PC-9 (cell line): ENCODE measurements at regions not wholly inside any gene's neighbourhood (a gene's known extent, or its start where the extent isn't known, plus 50 kb on each side); places are given as distances from the start of the nearest gene placed in this dataset.

ENCODE experiments used
- BruUV-seq: library from RNA; stranded (reverse); fragments of 400-500 nt; replicated peaks from 2 replicates; lab custom pipeline; 2021; lab: Mats Ljungman, UMichigan
- CTCF ChIA-PET: fragments of 300-600 bp; sonication (Branson Sonifier 250); formaldehyde crosslinking; loops from one replicate; lab custom pipeline; 2022; ENCODE audit warnings: antibody characterized with exemption; lab: Charles Lee
- POLR2A ChIA-PET: fragments of 300-600 bp; sonication (Branson Sonifier 250); formaldehyde crosslinking; loops from one replicate; lab custom pipeline; 2022; ENCODE audit warnings: antibody characterized with exemption; ENCODE audit not compliant: unreplicated experiment; lab: Charles Lee
- DNase-seq, 2 experiments: peaks; one replicate each; pipeline versions ENCODE4 v3.0.0 to v3.0.0-alpha.2; 2015 to 2022; ENCODE audit warnings: mixed read lengths in 1 of 2
- H2AFZ ChIP-seq: fragments of 200-600 bp; sonication (generic); 2 replicates; pipeline ENCODE4 v1.8.1; 2017; ENCODE audit warnings: antibody characterized with exemption
- H3F3A ChIP-seq: fragments of 200-600 bp; sonication (generic); 2 replicates; pipeline ENCODE4 v1.8.1; 2017; ENCODE audit warnings: antibody characterized with exemption, mild to moderate bottlenecking, low read depth; ENCODE audit not compliant: insufficient read depth
- H3K27ac ChIP-seq: fragments of 200-600 bp; sonication (generic); 2 replicates; pipeline ENCODE4 v1.6.1; 2016; ENCODE audit warnings: mixed run types
- H3K27me3 ChIP-seq: fragments of 200-600 bp; sonication (generic); 2 replicates; pipeline ENCODE4 v1.6.1; 2016; ENCODE audit warnings: low read depth, mixed run types; ENCODE audit not compliant: insufficient read depth
- H3K36me3 ChIP-seq: fragments of 200-600 bp; sonication (generic); 2 replicates; pipeline ENCODE4 v1.6.1; 2016; ENCODE audit warnings: low read depth, mixed run types
- H3K4me1 ChIP-seq: fragments of 200-600 bp; sonication (generic); replicated peaks from 2 replicates; pipeline ENCODE4 v1.6.1; 2016; ENCODE audit warnings: mixed run types; ENCODE audit not compliant: insufficient read depth
- H3K4me2 ChIP-seq: fragments of 200-600 bp; sonication (generic); 2 replicates; pipeline ENCODE4 v1.6.1; 2017; ENCODE audit warnings: mixed run types
- H3K4me3 ChIP-seq: fragments of 200-600 bp; sonication (generic); 2 replicates; pipeline ENCODE4 v1.6.1; 2016; ENCODE audit warnings: mixed run types
- H3K79me2 ChIP-seq: fragments of 200-600 bp; sonication (generic); 2 replicates; pipeline ENCODE4 v1.6.1; 2017; ENCODE audit warnings: low read depth, mixed run types
- H3K9me2 ChIP-seq: fragments of 200-600 bp; sonication (generic); 2 replicates; pipeline ENCODE4 v1.8.1; 2017; ENCODE audit warnings: mild to moderate bottlenecking; ENCODE audit not compliant: insufficient read depth
- H3K9me3 ChIP-seq: fragments of 200-600 bp; sonication (generic); 2 replicates; pipeline ENCODE4 v1.8.1; 2016; ENCODE audit warnings: low read depth; ENCODE audit not compliant: insufficient read depth
- H4K20me1 ChIP-seq: fragments of 200-600 bp; sonication (generic); 2 replicates; pipeline ENCODE4 v1.8.1; 2017; ENCODE audit not compliant: insufficient read depth
- EZH2 ChIP-seq: fragments of 200-600 bp; sonication (generic); IDR thresholded peaks from 2 replicates; pipeline ENCODE4 v1.8.0; 2017; ENCODE audit warnings: antibody characterized with exemption, low read depth
- intact Hi-C: fragments of 100-400 bp; cut with micrococcal nuclease; formaldehyde crosslinking; loops from one replicate; pipeline ENCODE4 v1.10.0; 2022; ENCODE audit not compliant: unreplicated experiment
- TF ChIP-seq, protein P1 (sequence below): fragments of 200-600 bp; sonication (generic); conservative IDR thresholded peaks from 2 replicates; pipeline ENCODE4 v1.6.1; 2017; ENCODE audit warnings: mixed run types, antibody characterized with exemption, mild to moderate bottlenecking, moderate library complexity

DNA sequence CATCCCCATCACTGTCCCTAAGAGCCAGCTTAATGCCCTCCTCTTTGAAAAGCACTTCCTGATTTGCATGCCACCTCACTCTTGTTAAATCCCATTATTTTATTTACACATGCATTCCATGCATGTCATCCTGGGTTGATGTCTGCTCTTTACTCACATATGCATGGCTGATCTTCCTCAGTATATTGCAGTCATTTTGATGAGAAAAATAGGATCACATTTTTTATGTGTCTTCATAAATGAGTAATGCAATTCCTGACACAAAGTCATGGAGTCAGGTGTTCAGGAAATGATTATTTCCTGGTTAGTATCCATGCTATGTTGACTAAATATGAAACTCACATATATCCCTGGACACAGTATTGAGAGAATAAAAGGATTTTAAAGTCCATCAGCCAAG, 204.7 kb downstream of the SLIT2 start:
- Histone ChIP-seq H3F3A (no peaks in the 10 kb centered on the region), H3K27ac (no peak overlapping the region)
- CTCF ChIA-PET = no interaction called here

DNA sequence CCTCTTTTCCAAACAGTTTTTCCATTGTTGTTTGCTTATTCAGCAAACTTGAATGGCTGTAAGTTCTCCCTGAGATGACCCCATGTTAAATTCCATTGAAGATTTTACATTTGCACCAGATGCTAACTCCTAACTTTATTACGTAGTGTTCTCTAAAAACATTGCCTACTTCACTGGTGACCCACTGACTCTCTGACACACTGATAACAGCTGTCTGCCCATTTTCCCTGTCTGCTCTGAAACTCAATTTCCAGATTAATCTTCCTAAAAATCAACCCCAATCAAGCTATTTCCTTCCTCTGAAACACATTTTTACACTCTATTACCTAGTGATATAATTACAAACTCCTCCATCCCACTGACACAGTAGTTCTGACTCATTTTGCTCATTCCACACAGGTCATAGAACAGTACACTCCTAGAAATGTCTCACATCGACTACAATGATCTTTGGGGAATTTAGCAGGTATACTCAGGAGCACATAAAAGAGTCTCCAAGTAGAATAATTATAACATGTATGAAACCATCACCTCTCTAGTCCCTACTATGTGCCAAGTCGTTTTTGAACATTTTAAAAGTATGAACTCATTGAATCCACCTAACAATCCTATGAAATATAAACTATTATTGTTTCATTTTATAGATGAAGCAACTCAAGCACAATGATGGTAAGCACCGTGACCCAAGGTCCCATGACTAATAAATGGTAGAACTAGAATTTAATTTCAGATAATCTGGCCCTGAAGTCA, 210.9 kb downstream of the SLIT2 start:
- CTCF ChIA-PET = no interaction called here
- H3K9me2 ChIP-seq = no peaks in the 10 kb centered on the region
- H3F3A ChIP-seq = no peaks in the 10 kb centered on the region
- intact Hi-C loops = no loop called here
- H3K27me3 ChIP-seq = no peaks in the 10 kb centered on the region
- H3K4me3 ChIP-seq = no peak overlapping the region
- H3K36me3 ChIP-seq = no peaks in the 10 kb centered on the region
- H3K4me2 ChIP-seq = no peak overlapping the region
- BruUV-seq = no TSS peak
- no peaks in the 10 kb centered on the region for H4K20me1 ChIP-seq
- no peak for DNase-seq
- H3K27ac ChIP-seq = no peak overlapping the region
- TF ChIP-seq EZH2 = no peak
- TF ChIP-seq, protein P1, sequence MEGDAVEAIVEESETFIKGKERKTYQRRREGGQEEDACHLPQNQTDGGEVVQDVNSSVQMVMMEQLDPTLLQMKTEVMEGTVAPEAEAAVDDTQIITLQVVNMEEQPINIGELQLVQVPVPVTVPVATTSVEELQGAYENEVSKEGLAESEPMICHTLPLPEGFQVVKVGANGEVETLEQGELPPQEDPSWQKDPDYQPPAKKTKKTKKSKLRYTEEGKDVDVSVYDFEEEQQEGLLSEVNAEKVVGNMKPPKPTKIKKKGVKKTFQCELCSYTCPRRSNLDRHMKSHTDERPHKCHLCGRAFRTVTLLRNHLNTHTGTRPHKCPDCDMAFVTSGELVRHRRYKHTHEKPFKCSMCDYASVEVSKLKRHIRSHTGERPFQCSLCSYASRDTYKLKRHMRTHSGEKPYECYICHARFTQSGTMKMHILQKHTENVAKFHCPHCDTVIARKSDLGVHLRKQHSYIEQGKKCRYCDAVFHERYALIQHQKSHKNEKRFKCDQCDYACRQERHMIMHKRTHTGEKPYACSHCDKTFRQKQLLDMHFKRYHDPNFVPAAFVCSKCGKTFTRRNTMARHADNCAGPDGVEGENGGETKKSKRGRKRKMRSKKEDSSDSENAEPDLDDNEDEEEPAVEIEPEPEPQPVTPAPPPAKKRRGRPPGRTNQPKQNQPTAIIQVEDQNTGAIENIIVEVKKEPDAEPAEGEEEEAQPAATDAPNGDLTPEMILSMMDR = no peak
- H3K4me1 ChIP-seq = no peaks in the 10 kb centered on the region
- H3K9me3 ChIP-seq = no peaks in the 10 kb centered on the region
- POLR2A ChIA-PET = no interaction called here
- no peak overlapping the region for H2AFZ ChIP-seq
- no peaks in the 10 kb centered on the region for H3K79me2 ChIP-seq

More for the DNA sequence above, 204.7 kb downstream of the SLIT2 start:
- TF ChIP-seq, protein P1 = no peak
- TF ChIP-seq EZH2 = no peak
- Histone ChIP-seq H2AFZ (no peak overlapping the region), H4K20me1 (no peaks in the 10 kb centered on the region), H3K4me2 (no peak overlapping the region), H3K4me1 (no peaks in the 10 kb centered on the region), H3K79me2 (no peaks in the 10 kb centered on the region), H3K9me2 (no peaks in the 10 kb centered on the region), H3K36me3 (no peaks in the 10 kb centered on the region), H3K4me3 (no peak overlapping the region), H3K9me3 (no peaks in the 10 kb centered on the region), H3K27me3 (no peaks in the 10 kb centered on the region)
- POLR2A ChIA-PET = no interaction called here
- DNase-seq = no peak
- BruUV-seq = no TSS peak
- intact Hi-C loops = no loop called here

DNA sequence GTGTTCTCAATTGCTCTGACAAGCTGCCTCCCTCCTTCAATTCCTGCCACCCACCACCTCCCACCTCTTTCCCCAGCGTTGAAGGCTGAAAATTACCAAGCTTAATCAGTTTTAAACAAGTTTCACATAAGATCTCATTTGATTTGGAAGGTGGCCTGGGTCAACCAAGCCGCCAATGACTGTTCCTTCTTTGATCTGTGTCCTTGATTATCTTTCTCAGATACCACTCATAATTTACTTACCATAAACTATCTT, 211.4 kb downstream of the SLIT2 start:
- Histone ChIP-seq H3K4me3 (no peak overlapping the region), H4K20me1 (no peaks in the 10 kb centered on the region), H3K79me2 (no peaks in the 10 kb centered on the region), H3K27ac (no peak overlapping the region), H3K9me3 (no peaks in the 10 kb centered on the region), H3K36me3 (no peaks in the 10 kb centered on the region), H3K4me1 (no peaks in the 10 kb centered on the region), H3K27me3 (no peaks in the 10 kb centered on the region), H3K4me2 (no peak overlapping the region), H3K9me2 (no peaks in the 10 kb centered on the region), H3F3A (no peaks in the 10 kb centered on the region), H2AFZ (no peak overlapping the region)
- ChIA-PET CTCF (no interaction called here), POLR2A (no interaction called here)
- intact Hi-C loops = no loop called here
- no peak for DNase-seq
- TF ChIP-seq, protein P1 = no peak
- no TSS peak for BruUV-seq
